GM21526 (cell line): ENCODE measurements at regions not wholly inside any gene's neighbourhood (a gene's known extent, or its start where the extent isn't known, plus 50 kb on each side); places are given as distances from the start of the nearest gene placed in this dataset.

Source experiments
- ATAC-seq: cut with Tn5 transposase; IDR thresholded peaks from one replicate; pipeline ENCODE4 v1.9.1; 2021; ENCODE audit warnings: moderate library complexity; ENCODE audit not compliant: unreplicated experiment, low FRiP score

GRCh38 chr9:85268131-85268530 is 473.6 kb downstream of the AGTPBP1 start:
- no peak for ATAC-seq

DNA sequence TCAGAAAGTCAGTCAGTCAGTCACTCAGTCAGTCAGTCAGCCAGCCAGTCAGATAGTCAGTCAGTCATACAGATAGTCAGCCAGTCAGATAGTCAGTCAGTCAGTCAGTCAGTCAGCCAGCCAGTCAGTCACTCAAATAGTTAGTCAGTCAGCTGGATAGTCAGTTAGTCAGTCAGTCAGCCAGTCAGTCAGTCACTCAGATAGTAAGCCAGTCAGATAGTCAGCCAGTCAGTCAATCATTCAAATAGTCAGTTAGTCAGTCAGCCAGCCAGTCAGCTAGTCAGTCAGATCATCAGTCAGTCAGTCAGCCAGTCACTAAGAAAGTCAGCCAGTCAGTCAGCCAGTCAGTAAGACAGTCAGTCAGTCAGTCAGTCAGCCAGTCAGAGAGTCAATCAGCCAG is 477.1 kb downstream of the AGTPBP1 start:
- ATAC-seq = no peak

DNA sequence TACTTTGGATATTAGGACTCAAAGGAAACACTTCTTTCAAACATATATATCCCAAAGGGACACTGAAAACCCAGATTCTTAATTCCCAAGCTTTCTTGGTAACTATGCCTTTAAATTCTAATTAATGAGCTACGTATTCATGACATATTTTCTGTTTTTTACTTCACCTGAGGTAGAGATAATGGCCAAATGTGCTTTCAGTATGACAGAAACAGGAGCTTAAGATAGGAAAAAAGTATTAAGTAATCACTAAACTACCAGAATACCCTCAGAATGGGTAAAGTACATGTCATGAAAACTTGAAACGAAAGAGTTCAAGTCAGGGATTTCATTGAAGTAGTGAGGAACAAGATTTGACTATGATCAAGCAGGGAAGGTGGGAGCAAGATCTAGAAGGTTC is 478.5 kb downstream of the AGTPBP1 start:
- no peak for ATAC-seq

DNA sequence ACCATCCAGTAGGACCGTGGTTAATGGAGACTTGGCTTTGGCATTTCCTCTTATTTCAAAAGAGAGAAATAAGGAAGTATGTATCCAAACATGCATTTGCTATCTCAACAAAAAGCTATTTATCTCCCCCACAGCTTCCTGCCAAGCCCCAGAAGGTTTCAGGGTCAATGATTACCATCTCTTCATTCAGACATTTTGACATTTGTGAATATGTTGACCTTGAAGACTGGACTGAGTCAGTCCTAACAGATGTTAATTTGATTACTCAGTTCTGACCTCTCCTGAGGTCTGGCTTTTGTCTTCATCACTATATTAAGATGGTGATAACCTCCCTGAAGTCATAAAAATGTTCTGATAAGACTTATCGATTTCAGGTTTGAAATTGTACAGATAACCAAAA is 479.4 kb downstream of the AGTPBP1 start:
- ATAC-seq = no peak

DNA sequence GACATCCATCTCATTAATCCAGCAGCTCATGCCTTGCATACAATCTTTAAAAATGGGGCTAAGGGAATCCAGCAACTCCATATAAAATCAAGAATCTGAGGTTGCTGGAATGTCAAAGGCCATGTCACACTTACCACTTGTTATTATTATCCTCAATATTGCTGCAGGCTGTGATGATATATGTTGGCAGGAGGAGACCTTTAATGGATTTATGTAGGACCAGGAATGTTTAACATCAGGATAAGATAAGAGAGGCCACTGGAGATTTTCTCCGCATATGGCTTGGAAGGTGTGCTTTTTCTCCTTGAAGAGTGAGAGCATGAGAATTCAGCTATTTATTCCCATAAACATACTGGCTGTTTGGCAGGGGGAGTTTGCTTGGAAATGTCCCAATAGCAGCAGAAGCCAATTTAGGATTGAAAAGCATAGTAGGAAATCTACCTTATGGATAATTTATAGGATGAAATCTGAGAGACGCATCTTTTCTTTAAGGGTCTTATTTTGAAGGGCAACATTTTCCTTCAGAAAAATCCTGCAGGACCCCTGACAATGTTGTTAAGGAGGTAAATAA is 481.4 kb downstream of the AGTPBP1 start:
- no peak for ATAC-seq

DNA sequence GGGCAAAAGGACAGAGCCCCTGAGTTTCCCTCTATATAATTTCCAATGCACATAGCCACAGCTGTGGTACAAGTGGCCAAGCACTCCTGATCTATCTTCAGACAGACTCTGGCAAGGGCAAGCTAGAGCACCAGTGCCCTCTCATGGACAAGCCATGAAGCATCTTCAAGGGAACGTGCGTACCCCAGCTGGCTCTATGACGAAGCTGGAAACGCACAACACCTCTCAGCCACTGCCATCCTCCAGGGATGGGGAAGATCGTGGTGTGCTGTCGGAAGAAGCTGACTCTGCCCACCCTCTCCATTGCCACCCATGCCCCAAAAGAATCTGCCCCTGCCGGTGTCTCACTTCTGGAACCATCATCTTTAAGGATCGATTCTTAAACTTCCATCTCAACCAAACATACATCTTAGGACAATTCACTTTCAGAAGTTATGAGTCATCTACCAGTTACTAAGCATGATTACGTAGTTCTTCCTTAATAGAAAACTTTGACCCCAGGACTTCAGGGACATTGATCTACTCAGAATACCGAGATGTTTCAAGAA is 482.9 kb downstream of the AGTPBP1 start:
- no peak for ATAC-seq

GRCh38 chr9:85258236-85258635 is 483.5 kb downstream of the AGTPBP1 start:
- no peak for ATAC-seq

- ATAC-seq = no peak
These were observed 492.5 kb downstream of the AGTPBP1 start for GRCh38 chr9:85249313-85249621.

- no peak for ATAC-seq
These were observed 493.0 kb downstream of the AGTPBP1 start for GRCh38 chr9:85248514-85249312.

DNA sequence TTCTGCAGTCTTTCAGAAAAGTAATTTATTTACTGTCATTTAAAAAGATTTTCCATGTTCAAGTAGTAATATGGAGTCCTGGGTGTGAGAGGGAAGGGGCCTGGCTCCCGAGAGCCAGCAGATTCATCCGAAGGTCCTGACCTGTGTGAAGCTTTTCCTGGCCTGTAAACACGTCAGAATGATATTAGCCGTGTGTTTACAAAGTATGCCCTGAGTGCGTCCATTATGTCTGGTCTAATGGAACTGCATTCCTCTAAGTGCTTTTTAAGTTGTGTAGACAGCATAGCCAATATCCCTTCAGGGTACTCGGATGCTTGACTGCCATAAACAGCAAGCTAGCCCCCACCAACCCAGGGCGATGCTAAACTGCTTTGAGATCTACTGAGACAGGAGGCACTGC is 495.2 kb downstream of the AGTPBP1 start:
- ATAC-seq = no peak

DNA sequence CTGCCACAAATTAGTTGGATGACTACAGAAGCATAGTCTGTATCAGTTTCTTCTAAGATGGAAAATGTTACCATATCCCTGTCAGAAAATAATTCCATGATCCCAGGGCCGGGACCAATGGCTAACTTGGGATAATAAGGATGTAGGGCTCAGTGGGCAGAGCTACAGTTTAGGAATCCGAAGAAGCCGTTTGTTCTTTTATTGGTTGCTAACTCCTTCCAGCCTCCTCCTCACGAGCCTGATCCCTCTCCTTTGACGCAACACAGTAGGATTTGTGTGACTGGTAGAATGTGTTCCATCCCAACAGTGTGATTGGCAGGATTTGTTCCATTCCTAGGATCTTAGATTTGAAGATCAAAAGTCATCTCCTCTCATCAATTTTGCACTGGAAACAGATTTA is 496.9 kb downstream of the AGTPBP1 start:
- ATAC-seq = no peak

- no peak for ATAC-seq
These were observed 497.8 kb downstream of the AGTPBP1 start for GRCh38 chr9:85243977-85244376.

DNA sequence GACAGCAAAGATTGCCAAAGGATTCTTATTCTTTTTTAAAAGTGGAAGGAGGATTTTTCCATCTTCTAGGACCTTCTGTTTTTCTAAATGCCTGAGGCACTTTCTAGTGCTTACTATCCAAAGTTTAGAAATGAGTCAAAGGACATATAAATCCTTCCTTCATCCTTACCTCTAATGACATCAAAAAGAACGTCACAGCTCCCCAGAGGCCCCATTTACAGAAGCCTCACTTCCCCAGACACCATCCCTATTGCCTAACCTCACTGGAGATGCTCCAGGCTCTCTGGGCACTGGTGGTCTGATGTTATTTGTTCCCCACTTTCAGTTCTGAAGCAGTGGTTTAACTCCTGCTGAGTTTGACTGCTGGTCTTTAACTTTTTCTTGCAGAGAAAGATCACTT is 504.3 kb downstream of the AGTPBP1 start:
- no peak for ATAC-seq

GRCh38 chr9:85230081-85230480 is 511.7 kb downstream of the AGTPBP1 start:
- no peak for ATAC-seq

GRCh38 chr9:85228111-85228855 is 513.5 kb downstream of the AGTPBP1 start:
- ATAC-seq = no peak

DNA sequence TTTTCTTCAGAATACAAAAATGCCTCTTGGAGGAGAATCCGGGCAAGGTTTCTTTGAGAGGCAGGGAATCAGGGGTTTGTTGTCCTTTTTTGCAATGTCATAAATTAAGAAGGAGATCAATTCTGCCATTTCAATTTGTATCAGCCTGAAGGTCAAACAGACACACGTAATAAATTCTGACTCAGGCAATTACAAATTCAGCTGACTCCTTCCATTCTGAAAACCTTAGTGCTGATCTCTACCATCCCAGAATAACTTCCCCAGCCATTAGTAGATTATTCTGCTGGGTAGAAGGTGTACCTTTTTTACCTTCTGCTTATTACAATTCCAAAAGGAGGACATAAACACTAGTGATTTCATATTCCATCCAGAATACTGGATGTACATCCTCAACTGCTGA is 516.6 kb downstream of the AGTPBP1 start:
- ATAC-seq = no peak

GRCh38 chr9:85224729-85225128 is 517.0 kb downstream of the AGTPBP1 start:
- ATAC-seq = no peak

GRCh38 chr9:85224301-85224700 is 517.5 kb downstream of the AGTPBP1 start:
- ATAC-seq = no peak

- no peak for ATAC-seq
These were observed 518.1 kb downstream of the AGTPBP1 start for GRCh38 chr9:85223506-85224125.

GRCh38 chr9:85216601-85217000 is 525.2 kb downstream of the AGTPBP1 start:
- ATAC-seq = no peak

DNA sequence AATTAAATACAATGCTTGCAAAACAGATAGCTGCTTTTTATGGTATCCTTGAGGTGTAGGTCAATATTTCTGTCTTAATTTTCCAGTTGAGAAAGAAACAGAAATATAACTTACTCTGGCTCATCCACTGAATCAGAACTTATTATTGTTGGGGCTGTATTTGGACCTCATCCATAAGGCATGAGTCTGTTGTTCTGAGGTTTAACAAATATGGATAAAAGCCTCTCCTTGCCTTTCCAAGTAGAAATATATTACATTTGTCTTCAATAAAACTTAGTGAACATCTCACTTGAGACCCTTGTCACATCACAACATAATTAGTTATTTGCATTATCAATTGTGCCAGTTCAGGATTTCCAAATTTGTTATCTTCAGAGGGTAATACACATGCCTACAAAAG is 525.8 kb downstream of the AGTPBP1 start:
- ATAC-seq = no peak
